ENCODE measurements at regions not wholly inside any gene's neighbourhood (a gene's known extent, or its start where the extent isn't known, plus 50 kb on each side); places are given as distances from the start of the nearest gene placed in this dataset.

DNA sequence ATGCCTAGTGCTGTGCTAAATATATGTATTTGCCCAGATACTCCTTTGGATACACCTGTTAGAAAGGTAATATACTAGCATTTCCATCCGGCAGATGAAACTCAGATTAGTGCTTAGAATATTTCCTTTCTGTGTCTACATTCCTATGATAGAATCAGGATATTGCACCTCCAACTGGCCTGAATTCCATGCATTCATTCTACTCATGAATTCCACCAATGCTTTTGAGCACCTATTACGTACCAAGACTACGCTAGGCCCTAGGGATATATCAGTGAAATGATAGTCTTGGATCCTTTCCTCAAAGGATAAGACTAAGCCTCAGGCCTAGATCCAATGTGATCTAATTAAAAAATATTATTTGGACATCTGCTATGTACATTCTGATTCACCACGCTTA, 223.8 kb upstream of the SERP2 start:
- Histone ChIP-seq H3K23me2 (ENCODE audit: low read depth, low read length) (no peaks in the 10 kb centered on the region; the same call in 1 of the 2 replicates), H3K27me3 (replicated peaks in 1 of 4; ENCODE audit: control insufficient read depth in 3 of 4, extremely low read depth in 1 of 4, insufficient read depth in 3 of 4, low read length in 3 of 4) (no peaks in the 10 kb centered on the region; a peak in 1 of 7 replicates), H3K4me2 (ENCODE audit: insufficient read depth in 1 of 2, low read depth in 2 of 2, low read length in 2 of 2) (no peak overlapping the region), H2AFZ (ENCODE audit: low read length) (no peak overlapping the region), H3K56ac (replicated peaks; ENCODE audit: insufficient read length, low read depth, low read length) (no peak overlapping the region), H2BK15ac (ENCODE audit: low read length) (no peak overlapping the region), H4K5ac (ENCODE audit: insufficient read length, low read depth, low read length) (no peak overlapping the region), H3K79me2 (ENCODE audit: control insufficient read depth in 1 of 2, insufficient read depth in 2 of 2, low read length in 2 of 2) (no peaks in the 10 kb centered on the region), H3K79me1 (ENCODE audit: low read depth, low read length) (no peaks in the 10 kb centered on the region; the same call in 1 of the 2 replicates), H3K14ac (ENCODE audit: insufficient read length) (no peak overlapping the region), H4K8ac (ENCODE audit: extremely low read depth, insufficient read depth, low read length) (no peak overlapping the region), H3K9ac (replicated peaks in 1 of 4; ENCODE audit: extremely low read depth in 1 of 4, low read depth in 3 of 4, low read length in 3 of 4) (no peak overlapping the region), H2BK20ac (ENCODE audit: low read length) (no peak overlapping the region), H4K20me1 (replicated peaks in 1 of 2; ENCODE audit: control insufficient read depth in 1 of 2, insufficient read depth in 2 of 2, low read length in 2 of 2) (no peaks in the 10 kb centered on the region), H3K18ac (ENCODE audit: extremely low read depth, low read length) (no peak overlapping the region), H3K4me1 (replicated peaks in 1 of 4; ENCODE audit: control insufficient read depth in 3 of 4, insufficient read depth in 4 of 4, low read length in 3 of 4) (no peaks in the 10 kb centered on the region), H3K9me3 (ENCODE audit: insufficient read depth in 2 of 2, low read depth in 1 of 2, low read length in 1 of 2) (no peaks in the 10 kb centered on the region), H2BK12ac (ENCODE audit: low read depth, low read length) (no peak overlapping the region), H2BK5ac (ENCODE audit: low read depth, low read length) (no peak overlapping the region), H3K4me3 (ENCODE audit: extremely low read depth in 1 of 4, insufficient read depth in 2 of 4, low read depth in 3 of 4, low read length in 4 of 4) (no peak overlapping the region), H3K23ac (ENCODE audit: insufficient read length) (no peak overlapping the region), H2AK5ac (ENCODE audit: low read depth, low read length) (no peak overlapping the region), H3K4ac (replicated peaks; ENCODE audit: insufficient read length, low read depth, low read length) (no peak overlapping the region), H3K27ac (ENCODE audit: low read depth, low read length) (no peak overlapping the region), H3K36me3 (ENCODE audit: control insufficient read depth in 2 of 4, insufficient read depth in 4 of 4, low read length in 3 of 4) (no peaks in the 10 kb centered on the region), H4K91ac (replicated peaks; ENCODE audit: insufficient read length, low read length) (no peak overlapping the region), H2BK120ac (replicated peaks; ENCODE audit: low read depth, low read length) (no peak overlapping the region)
- 96% methylated on average over 4 of the region's 4 CpGs; no CpG with 5 or more reads in 1 of the 2 experiments for WGBS, 2 experiments (ENCODE audit: extremely low coverage in 1 of 2, insufficient coverage in 1 of 2, insufficient read length in 1 of 2, insufficient replicate concordance in 2 of 2, low coverage in 1 of 2, low lambda C conversion rate in 2 of 2, missing lambda C conversion rate in 1 of 2)
- ChIA-PET POLR2A (ENCODE audit: partially characterized antibody) (no interaction called here), CTCF (ENCODE audit: partially characterized antibody) (no interaction called here)
- DNase-seq (ENCODE audit: low read depth in 1 of 2, low spot score in 2 of 2) (no peak), FAIRE-seq (no peak)
- TF ChIP-seq BCL11A (IDR thresholded peaks at IDR 0.05; ENCODE audit: low read depth in 2 of 2, low read length in 2 of 2) = no peak
- no peak for TF ChIP-seq POLR2AphosphoS5 (IDR thresholded peaks at IDR 0.05; ENCODE audit: low read depth, low read length)
- TF ChIP-seq SAP30 (IDR thresholded peaks at IDR 0.05; ENCODE audit: insufficient read depth, insufficient replicate concordance, low read length) = no peak
- TF ChIP-seq SP1 (IDR thresholded peaks at IDR 0.05; ENCODE audit: low read depth, low read length) = no peak
- TF ChIP-seq TAF1 (IDR thresholded peaks at IDR 0.05; ENCODE audit: low read depth, low read length) = no peak
- no peak for TF ChIP-seq SP2 (IDR thresholded peaks at IDR 0.05; ENCODE audit: low read length)
- TF ChIP-seq CREB1 (IDR thresholded peaks at IDR 0.05) = no peak
- TF ChIP-seq CHD2 (IDR thresholded peaks at IDR 0.05; ENCODE audit: low read length) = no peak
- TF ChIP-seq CEBPB (IDR thresholded peaks at IDR 0.05; ENCODE audit: low read depth, low read length) = no peak
- TF ChIP-seq, protein P1, sequence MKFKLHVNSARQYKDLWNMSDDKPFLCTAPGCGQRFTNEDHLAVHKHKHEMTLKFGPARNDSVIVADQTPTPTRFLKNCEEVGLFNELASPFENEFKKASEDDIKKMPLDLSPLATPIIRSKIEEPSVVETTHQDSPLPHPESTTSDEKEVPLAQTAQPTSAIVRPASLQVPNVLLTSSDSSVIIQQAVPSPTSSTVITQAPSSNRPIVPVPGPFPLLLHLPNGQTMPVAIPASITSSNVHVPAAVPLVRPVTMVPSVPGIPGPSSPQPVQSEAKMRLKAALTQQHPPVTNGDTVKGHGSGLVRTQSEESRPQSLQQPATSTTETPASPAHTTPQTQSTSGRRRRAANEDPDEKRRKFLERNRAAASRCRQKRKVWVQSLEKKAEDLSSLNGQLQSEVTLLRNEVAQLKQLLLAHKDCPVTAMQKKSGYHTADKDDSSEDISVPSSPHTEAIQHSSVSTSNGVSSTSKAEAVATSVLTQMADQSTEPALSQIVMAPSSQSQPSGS (IDR thresholded peaks at IDR 0.05; ENCODE audit: low read length) = no peak
- no peak for TF ChIP-seq JUND (IDR thresholded peaks at IDR 0.05; ENCODE audit: low read length)
- no peak for TF ChIP-seq PHF8 (conservative IDR thresholded peaks at IDR 0.05; ENCODE audit: low read depth, low read length)
- no peak for TF ChIP-seq RXRA (IDR thresholded peaks at IDR 0.05; ENCODE audit: insufficient read depth, low read depth, low read length)
- no peak for TF ChIP-seq POLR2A (IDR thresholded peaks at IDR 0.05; ENCODE audit: control extremely low read depth in 1 of 2, low read depth in 2 of 2, low read length in 2 of 2)
- TF ChIP-seq SP4 (IDR thresholded peaks at IDR 0.05; ENCODE audit: low read length) = no peak
- TF ChIP-seq HDAC2 (IDR thresholded peaks at IDR 0.05; ENCODE audit: borderline replicate concordance in 1 of 2, low read depth in 2 of 2, low read length in 2 of 2) = no peak
